Activated CD8-positive, alpha-beta memory T cell treated with anti-CD3 and anti-CD28 coated beads, Interleukin-2, amount 10 ng/mL, durations not matched to agents 7 days and 5 days (primary cell): ENCODE measurements at regions not wholly inside any gene's neighbourhood (a gene's known extent, or its start where the extent isn't known, plus 50 kb on each side); places are given as distances from the start of the nearest gene placed in this dataset.

ENCODE experiments used
- ATAC-seq: fragments of 150-1000 bp; cut with Tn5 transposase; one replicate; pipeline ENCODE4 v1.10.0; 2021; ENCODE audit warnings: moderate library complexity
- CTCF ChIA-PET: fragments of 350-600 bp; sonication (Branson Sonifier 250); formaldehyde crosslinking; loops from one replicate; lab custom pipeline; 2021; ENCODE audit warnings: antibody characterized with exemption; lab: Charles Lee
- DNase-seq: peaks from one replicate; pipeline ENCODE4 v3.0.0-alpha.2; 2020
- H3K27ac Mint-ChIP-seq: one replicate; pipeline ENCODE4 v1.8.0; 2021; ENCODE audit warnings: mild to moderate bottlenecking, mixed read lengths
- H3K27me3 Mint-ChIP-seq: one replicate; pipeline ENCODE4 v1.8.0; 2021; ENCODE audit warnings: mixed read lengths
- H3K36me3 Mint-ChIP-seq: one replicate; pipeline ENCODE4 v1.8.0; 2021; ENCODE audit warnings: mild to moderate bottlenecking, mixed read lengths
- H3K4me1 Mint-ChIP-seq: one replicate; pipeline ENCODE4 v1.8.0; 2021; ENCODE audit warnings: mixed read lengths
- H3K4me3 Mint-ChIP-seq: one replicate; pipeline ENCODE4 v1.8.0; 2021; ENCODE audit warnings: mild to moderate bottlenecking, moderate library complexity, mixed read lengths
- H3K9me3 Mint-ChIP-seq: one replicate; pipeline ENCODE4 v1.8.0; 2022; ENCODE audit warnings: low read depth, mixed read lengths

DNA sequence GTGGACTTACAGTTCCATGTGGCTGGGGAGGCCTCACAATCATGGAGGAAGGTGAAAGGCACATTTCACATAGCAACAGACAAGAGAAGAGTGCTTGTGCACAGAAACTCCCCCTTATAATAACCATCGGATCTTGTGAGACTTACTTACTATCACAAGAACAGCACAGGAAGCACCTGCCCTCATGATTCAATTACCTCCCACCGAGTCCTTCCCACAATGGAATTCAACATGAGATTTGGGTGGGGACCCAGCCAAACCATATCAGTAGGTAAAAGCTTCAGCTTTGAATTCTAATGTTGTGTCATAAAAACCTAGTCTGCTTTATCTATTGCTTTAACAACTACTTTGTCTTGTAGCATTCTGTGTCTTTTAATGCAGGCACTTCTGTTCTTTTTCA lies 140.4 kb upstream of the PIK3C3 start:
- no peak overlapping the region for H3K4me3 Mint-ChIP-seq
- CTCF ChIA-PET = no interaction called here
- H3K27ac Mint-ChIP-seq = no peak overlapping the region

DNA sequence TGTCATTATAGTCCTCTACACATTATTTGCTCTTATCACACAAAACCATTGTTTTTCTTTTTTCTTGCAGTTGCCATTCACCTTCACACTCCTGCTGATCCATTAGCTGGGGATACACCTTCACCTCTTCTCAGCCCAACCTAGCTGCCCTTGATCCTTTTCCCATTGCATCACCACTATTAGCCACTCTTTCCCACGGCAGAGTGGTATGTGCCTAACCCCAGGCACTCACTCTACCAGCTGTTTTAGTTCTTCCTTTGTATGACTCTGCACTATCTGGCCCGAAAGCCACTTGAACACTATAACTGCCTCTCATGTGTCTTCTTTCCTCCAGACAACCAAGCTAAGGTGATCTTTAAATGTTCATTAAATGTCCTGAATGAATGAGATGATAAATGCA lies 145.4 kb upstream of the PIK3C3 start:
- Mint-ChIP-seq H3K36me3 (no peaks in the 10 kb centered on the region), H3K9me3 (no peaks in the 10 kb centered on the region)
- CTCF ChIA-PET = no interaction called here

More for the DNA sequence above, 140.4 kb upstream of the PIK3C3 start:
- no peaks in the 10 kb centered on the region for H3K36me3 Mint-ChIP-seq
- no peaks in the 10 kb centered on the region for H3K9me3 Mint-ChIP-seq
- ATAC-seq (no peak), DNase-seq (no peak)
- H3K27me3 Mint-ChIP-seq = no peaks in the 10 kb centered on the region
- H3K4me1 Mint-ChIP-seq = no peaks in the 10 kb centered on the region

DNA sequence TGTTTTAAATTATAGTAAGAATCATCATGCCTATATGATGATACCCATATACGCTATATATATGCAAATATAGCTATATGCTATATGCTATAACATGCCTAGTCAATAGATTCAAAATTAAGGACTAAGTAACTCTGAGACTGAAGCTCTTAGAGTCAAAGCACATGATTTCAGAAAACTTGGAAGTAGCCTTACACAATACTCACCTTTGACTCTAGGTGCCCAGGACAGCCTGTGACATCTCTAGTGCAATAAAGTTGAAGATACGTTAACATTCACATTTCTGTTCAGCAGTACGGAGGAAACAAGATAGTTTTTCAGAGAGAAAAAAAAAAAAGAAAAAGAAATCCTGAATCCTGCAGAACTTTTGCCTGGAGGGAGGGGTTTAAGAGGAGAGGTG lies 149.7 kb upstream of the PIK3C3 start:
- no peaks in the 10 kb centered on the region for H3K36me3 Mint-ChIP-seq
- no peak for DNase-seq
- H3K27ac Mint-ChIP-seq = no peak overlapping the region
- no peaks in the 10 kb centered on the region for H3K4me1 Mint-ChIP-seq
- H3K4me3 Mint-ChIP-seq = no peak overlapping the region
- no peaks in the 10 kb centered on the region for H3K27me3 Mint-ChIP-seq
- no peaks in the 10 kb centered on the region for H3K9me3 Mint-ChIP-seq
- no peak for ATAC-seq
- CTCF ChIA-PET = no interaction called here

More for the DNA sequence above, 145.4 kb upstream of the PIK3C3 start:
- Mint-ChIP-seq H3K4me3 (no peak overlapping the region), H3K27me3 (no peaks in the 10 kb centered on the region), H3K4me1 (no peaks in the 10 kb centered on the region), H3K27ac (no peak overlapping the region)
- ATAC-seq = no peak
- DNase-seq = no peak

DNA sequence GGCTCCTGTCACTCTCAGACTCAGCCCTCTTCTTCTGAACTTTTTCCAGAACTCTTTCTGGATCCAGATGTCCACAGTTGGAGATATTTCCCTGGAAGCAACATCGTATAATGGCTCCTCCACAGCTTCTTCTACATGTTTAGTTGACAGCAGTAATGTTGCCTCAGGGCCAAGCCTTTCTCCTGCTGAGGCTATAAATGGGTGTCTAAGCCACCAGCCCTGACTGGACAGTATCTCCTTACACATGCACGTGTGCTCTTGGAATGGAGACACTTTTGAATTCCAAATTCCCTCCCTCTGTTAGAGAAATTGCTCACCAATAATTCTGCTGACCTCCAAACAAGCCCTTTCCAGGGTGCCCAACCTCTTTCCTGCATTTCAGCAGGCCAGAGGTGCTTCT lies 156.2 kb upstream of the PIK3C3 start:
- H3K27ac Mint-ChIP-seq = no peak overlapping the region
- CTCF ChIA-PET = no interaction called here
- ATAC-seq (no peak), DNase-seq (no peak)
- no peaks in the 10 kb centered on the region for H3K27me3 Mint-ChIP-seq
- no peak overlapping the region for H3K4me3 Mint-ChIP-seq
- H3K36me3 Mint-ChIP-seq = no peaks in the 10 kb centered on the region
- no peaks in the 10 kb centered on the region for H3K9me3 Mint-ChIP-seq
- no peaks in the 10 kb centered on the region for H3K4me1 Mint-ChIP-seq

DNA sequence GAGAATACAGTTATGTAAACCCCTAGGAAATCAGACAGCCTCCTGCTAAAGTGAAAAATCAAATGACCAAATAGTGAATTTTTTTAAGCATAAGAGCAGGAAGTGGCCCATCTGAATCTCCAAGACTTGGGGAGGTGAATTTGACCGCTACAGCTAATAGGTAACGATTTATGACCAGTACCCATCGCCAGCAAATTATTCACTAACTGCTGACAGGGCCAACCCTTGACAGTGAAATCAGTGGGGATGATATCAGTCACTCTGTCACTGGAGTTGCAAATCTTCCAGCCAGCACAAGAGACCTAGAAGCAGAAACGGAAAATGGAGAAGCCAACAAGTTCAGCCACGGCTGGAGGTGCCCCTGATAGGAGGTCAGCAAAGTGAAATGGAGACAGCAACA lies 164.3 kb upstream of the PIK3C3 start:
- Mint-ChIP-seq H3K36me3 (no peaks in the 10 kb centered on the region), H3K4me1 (no peaks in the 10 kb centered on the region), H3K4me3 (no peak overlapping the region), H3K9me3 (no peaks in the 10 kb centered on the region), H3K27ac (no peak overlapping the region), H3K27me3 (peaks cover 2% of the 10 kb centered on the region)
- CTCF ChIA-PET = no interaction called here
- no peak for ATAC-seq
- no peak for DNase-seq

DNA sequence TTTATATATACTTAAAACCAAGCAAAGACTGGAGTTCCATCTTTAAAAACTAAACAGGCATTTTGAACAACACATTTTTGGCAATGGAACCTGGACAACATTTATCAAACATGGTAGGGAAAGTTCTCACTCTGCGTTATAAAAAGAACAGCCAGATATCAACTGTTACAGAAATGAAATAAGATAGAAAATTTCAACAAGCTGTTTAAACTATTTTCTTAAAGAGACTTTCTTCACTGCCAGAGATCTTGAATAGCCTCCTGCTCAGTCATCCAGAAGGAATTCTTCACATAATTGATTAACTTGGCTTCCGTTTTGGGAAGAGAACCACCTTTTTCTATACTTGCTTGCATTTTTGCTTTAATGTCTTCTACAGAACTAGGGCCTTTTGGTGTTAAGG lies 166.0 kb upstream of the PIK3C3 start:
- ATAC-seq (no peak), DNase-seq (no peak)
- H3K27ac Mint-ChIP-seq = no peak overlapping the region

DNA sequence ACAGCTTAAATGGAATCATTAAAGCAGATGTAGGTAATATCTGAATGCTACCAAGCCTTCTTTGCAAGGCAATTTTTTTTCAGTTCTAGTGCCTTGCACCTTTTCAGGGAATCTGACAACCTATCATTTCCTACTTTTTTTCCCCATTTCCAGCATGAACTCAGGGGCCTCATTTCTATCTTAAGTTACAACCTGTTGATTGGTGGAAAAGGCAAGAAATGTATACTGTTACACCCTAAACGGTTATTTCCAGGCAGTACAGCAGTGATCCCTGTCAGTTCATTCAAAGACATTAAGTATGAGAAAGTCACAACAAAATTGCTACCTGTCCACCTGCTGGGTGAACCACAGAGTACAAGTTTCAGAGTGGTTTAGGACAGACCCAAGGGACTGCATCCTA lies 171.2 kb upstream of the PIK3C3 start:
- no peaks in the 10 kb centered on the region for H3K9me3 Mint-ChIP-seq
- no peak overlapping the region for H3K27ac Mint-ChIP-seq
- no peaks in the 10 kb centered on the region for H3K36me3 Mint-ChIP-seq
- no peaks in the 10 kb centered on the region for H3K4me1 Mint-ChIP-seq
- no peak overlapping the region for H3K4me3 Mint-ChIP-seq
- H3K27me3 Mint-ChIP-seq = peaks cover 2% of the 10 kb centered on the region
- ATAC-seq (no peak), DNase-seq (no peak)
- CTCF ChIA-PET = no interaction called here

More for the DNA sequence above, 166.0 kb upstream of the PIK3C3 start:
- no peaks in the 10 kb centered on the region for H3K4me1 Mint-ChIP-seq
- H3K4me3 Mint-ChIP-seq = no peak overlapping the region
- peaks cover 2% of the 10 kb centered on the region for H3K27me3 Mint-ChIP-seq
- no peaks in the 10 kb centered on the region for H3K9me3 Mint-ChIP-seq
- CTCF ChIA-PET = no interaction called here
- no peaks in the 10 kb centered on the region for H3K36me3 Mint-ChIP-seq

DNA sequence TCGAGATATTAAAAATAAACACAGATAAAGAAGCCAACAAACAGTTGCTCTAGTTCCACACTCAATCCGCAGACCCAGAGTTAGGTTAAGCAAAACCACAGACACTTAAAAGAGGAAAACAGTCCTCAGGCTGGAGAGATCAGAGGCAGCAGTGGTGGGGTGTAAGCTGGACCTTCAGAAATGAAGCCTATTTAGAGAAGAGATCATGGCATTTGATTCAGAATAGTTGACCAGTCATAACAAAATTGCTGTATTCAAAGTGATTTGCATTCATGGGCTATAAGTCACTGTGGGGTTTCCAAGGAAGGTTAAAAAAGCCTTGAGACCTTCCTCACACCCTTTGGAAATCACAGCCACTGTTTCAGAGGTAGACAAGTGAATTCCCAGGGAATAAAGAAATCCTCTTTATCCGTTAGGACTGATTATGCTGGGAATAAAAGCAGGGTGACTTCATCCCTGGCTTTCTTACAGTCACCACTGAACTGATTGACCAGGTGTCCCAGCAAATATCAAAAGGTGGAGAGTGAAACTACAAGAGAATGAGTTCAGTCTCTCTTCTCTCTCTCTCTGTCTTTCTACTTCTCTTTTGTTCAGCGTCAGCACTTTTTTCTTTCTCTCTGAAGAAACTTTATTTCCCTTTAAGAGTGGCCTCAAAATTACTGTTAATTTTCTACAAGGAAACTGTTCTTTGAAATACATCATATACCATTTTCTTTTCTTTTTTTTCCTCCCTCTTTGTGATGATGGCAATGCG lies 171.8 kb upstream of the PIK3C3 start:
- H3K36me3 Mint-ChIP-seq = no peaks in the 10 kb centered on the region
- H3K4me1 Mint-ChIP-seq = no peaks in the 10 kb centered on the region
- no peak for DNase-seq
- peaks cover 2% of the 10 kb centered on the region for H3K27me3 Mint-ChIP-seq
- no peak overlapping the region for H3K4me3 Mint-ChIP-seq
- CTCF ChIA-PET = no interaction called here
- no peak for ATAC-seq
- H3K27ac Mint-ChIP-seq = no peak overlapping the region
- no peaks in the 10 kb centered on the region for H3K9me3 Mint-ChIP-seq

DNA sequence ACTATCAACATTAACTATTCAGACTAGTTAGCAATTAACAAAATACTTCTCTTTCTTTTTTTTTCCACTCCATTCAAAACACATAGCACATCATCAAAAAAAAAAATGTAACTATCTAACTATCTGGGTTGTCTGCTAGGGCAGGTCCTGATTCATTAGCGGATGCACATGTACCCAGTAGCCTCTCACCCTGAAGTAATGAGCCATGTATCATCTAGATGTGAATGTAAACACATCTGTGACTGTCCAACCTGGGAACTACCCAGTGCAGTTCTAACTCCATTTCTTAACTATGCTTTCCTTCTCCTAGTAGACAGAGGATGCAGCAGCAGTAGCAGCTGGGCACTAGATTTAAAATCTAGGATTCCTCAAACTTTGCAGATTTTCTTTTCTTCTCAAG lies 183.1 kb upstream of the PIK3C3 start:
- Mint-ChIP-seq H3K36me3 (no peaks in the 10 kb centered on the region), H3K27ac (no peak overlapping the region), H3K4me1 (no peaks in the 10 kb centered on the region), H3K9me3 (no peaks in the 10 kb centered on the region), H3K27me3 (no peaks in the 10 kb centered on the region), H3K4me3 (no peak overlapping the region)
- DNase-seq (no peak), ATAC-seq (no peak)
- CTCF ChIA-PET = no interaction called here

DNA sequence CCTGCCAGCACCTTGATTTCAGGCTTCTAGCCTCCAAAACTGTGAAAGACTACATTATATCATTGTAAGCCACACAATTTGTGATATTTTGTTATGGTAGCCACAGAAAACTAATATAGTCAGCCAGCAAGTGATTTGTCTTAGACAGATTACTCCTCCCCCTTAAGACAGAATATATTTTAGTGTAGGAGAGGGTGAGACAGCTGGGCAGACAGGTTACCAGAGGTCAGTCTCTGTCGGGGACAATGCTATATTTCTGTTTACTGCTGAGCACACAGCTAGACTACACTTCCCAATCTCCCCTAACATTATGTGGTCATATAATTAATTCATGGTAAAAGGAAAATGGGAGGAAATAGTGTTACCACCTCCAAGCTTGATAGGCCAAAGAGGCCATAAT lies 185.8 kb upstream of the PIK3C3 start:
- Mint-ChIP-seq H3K36me3 (no peaks in the 10 kb centered on the region), H3K4me3 (no peak overlapping the region), H3K27ac (no peak overlapping the region), H3K9me3 (no peaks in the 10 kb centered on the region), H3K4me1 (no peaks in the 10 kb centered on the region), H3K27me3 (no peaks in the 10 kb centered on the region)
- CTCF ChIA-PET = no interaction called here
- ATAC-seq = no peak
- DNase-seq = no peak

DNA sequence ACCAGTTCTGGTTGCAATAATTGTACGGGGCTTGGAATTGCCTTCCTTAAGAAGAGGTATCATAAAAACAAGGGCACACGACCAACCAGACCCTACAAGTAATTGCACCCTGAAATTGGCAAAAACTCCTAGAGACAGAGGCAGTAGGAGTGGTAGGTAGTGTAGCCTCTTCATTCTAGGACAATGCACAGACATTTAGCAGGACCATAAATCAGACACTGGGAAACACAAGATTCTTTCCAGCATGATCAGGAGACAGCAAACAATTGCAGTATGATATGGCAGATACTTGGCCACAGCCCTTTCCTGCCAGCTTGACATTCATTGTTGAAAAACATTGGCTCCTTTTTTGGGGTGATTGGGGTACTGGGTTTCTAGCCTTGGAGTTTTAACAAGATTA lies 186.6 kb upstream of the PIK3C3 start:
- Mint-ChIP-seq H3K27ac (no peak overlapping the region), H3K4me1 (no peaks in the 10 kb centered on the region), H3K27me3 (no peaks in the 10 kb centered on the region), H3K9me3 (no peaks in the 10 kb centered on the region), H3K4me3 (no peak overlapping the region), H3K36me3 (no peaks in the 10 kb centered on the region)
- DNase-seq = no peak
- CTCF ChIA-PET = no interaction called here
- no peak for ATAC-seq

DNA sequence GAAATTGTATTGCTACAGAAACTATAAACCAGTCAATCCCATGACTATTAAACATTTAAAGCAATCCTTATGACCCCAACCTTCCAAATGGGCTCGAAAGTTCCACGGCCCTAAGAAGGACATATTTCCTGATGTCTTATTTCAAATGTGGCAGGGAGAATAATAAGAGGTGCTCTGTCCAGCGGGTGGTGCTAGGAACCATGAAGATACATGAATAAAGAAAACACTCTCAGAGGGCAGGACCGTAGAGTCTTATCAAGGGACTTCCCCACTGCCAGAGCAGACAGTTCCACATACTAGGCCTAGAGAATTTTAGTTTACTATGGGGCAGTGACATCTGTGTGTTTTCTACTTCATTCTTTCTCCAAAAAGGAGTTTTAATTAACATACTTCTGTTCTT lies 187.1 kb upstream of the PIK3C3 start:
- no peak overlapping the region for H3K4me3 Mint-ChIP-seq
- no peaks in the 10 kb centered on the region for H3K27me3 Mint-ChIP-seq
- no peaks in the 10 kb centered on the region for H3K9me3 Mint-ChIP-seq
- H3K36me3 Mint-ChIP-seq = no peaks in the 10 kb centered on the region
- H3K4me1 Mint-ChIP-seq = no peaks in the 10 kb centered on the region
- CTCF ChIA-PET = no interaction called here
- no peak overlapping the region for H3K27ac Mint-ChIP-seq
- DNase-seq (no peak), ATAC-seq (no peak)

DNA sequence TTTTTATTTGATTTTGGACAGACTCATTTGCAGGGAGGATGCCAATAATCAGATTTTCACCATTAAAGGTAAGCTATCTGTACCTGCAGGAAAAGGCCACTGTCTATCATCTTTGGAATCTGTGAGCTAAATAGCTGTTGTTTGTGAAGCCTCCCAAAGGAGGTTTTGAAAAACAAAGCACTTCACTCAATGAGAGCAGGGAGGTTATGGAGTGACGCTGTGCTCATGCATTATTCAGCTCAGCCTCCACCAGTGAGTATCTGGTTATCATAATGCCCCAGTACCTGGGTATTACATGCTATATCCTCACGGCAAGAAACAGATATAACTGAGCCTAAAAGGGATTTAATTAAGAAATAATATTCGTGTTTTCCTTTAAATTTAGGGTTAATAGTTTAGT lies 189.6 kb upstream of the PIK3C3 start:
- CTCF ChIA-PET = no interaction called here
- Mint-ChIP-seq H3K4me3 (no peak overlapping the region), H3K9me3 (no peaks in the 10 kb centered on the region), H3K36me3 (no peaks in the 10 kb centered on the region), H3K27ac (no peak overlapping the region), H3K27me3 (no peaks in the 10 kb centered on the region), H3K4me1 (no peaks in the 10 kb centered on the region)
- DNase-seq = no peak
- no peak for ATAC-seq

DNA sequence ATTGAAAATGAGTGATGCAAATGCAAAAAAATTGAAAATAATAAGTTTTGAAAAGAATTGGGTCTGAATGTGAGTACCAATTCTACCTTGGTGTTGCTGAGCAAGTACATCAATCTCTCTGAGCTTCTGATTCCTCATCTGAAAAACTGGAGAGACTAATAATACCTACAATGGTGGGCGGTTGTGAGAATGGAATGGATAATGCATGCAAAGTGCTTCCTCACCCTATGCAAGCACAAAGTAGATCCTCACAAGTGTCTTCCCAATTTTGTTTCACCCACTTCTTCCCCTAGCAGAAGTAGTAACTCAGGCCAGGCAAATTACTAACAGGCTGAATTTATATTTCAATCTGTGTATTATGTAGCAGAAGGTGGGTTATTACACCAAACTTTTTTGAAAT lies 191.7 kb upstream of the PIK3C3 start:
- no peaks in the 10 kb centered on the region for H3K27me3 Mint-ChIP-seq
- CTCF ChIA-PET = no interaction called here
- no peak overlapping the region for H3K4me3 Mint-ChIP-seq
- H3K4me1 Mint-ChIP-seq = no peaks in the 10 kb centered on the region
- ATAC-seq = no peak
- H3K9me3 Mint-ChIP-seq = no peaks in the 10 kb centered on the region
- H3K36me3 Mint-ChIP-seq = no peaks in the 10 kb centered on the region
- no peak for DNase-seq
- H3K27ac Mint-ChIP-seq = no peak overlapping the region
